ENCODE measurements at regions not wholly inside any gene's neighbourhood (a gene's known extent, or its start where the extent isn't known, plus 50 kb on each side); places are given as distances from the start of the nearest gene placed in this dataset.

DNA sequence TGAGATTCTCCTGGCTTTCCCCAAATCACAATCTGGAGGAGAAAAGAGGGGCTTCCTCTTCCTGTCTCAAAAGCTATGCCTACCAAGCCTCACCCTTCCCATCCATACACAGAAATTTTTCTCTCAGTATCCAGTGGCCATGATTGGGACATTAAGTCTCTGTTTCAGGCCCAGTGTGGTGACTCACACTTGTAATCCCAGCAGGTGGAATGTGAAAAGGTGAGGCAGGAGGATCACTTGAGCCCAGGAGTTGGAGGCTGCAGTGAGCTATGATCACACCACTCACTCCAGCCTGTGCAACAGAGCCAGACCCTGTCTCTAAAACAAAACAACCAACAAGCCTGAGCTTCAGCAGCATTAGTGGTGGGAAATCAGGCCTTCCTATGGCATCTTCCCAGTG lies 210.0 kb downstream of the OGFRL1 start:
- TF ChIP-seq EZH2 (IDR thresholded peaks at IDR 0.05; ENCODE audit: borderline replicate concordance, insufficient read depth, low read depth, low read length, poor library complexity, severe bottlenecking) = no peak
- TF ChIP-seq CTCF (IDR thresholded peaks at IDR 0.05) = no peak
- POLR2A ChIA-PET = no interaction called here
- Histone ChIP-seq H3K4me3 (ENCODE audit: control extremely low read depth in 1 of 5, extremely low read depth in 1 of 5, insufficient read depth in 1 of 5, low read depth in 2 of 5, low read length in 4 of 5) (no peak overlapping the region), H3K27me3 (replicated peaks in 1 of 4; ENCODE audit: control extremely low read depth in 1 of 4, control insufficient read depth in 3 of 4, insufficient read depth in 4 of 4, low read length in 3 of 4) (no peaks in the 10 kb centered on the region), H3K36me3 (replicated peaks in 1 of 2; ENCODE audit: control extremely low read depth in 1 of 2, control insufficient read depth in 1 of 2, extremely low read depth in 1 of 2, insufficient read depth in 2 of 2, low read length in 1 of 2) (no peaks in the 10 kb centered on the region), H3K9me3 (ENCODE audit: control extremely low read depth in 1 of 3, control insufficient read depth in 2 of 3, insufficient read depth in 1 of 3, low read length in 2 of 3) (no peaks in the 10 kb centered on the region), H3K79me2 (ENCODE audit: control insufficient read depth, insufficient read depth, low read length) (no peaks in the 10 kb centered on the region), H3K27ac (ENCODE audit: low read length in 2 of 2) (no peak overlapping the region), H3K9ac (ENCODE audit: low read length) (no peak overlapping the region), H3K4me2 (replicated peaks; ENCODE audit: low read depth, low read length, poor library complexity, severe bottlenecking) (no peak overlapping the region), H3K4me1 (ENCODE audit: control insufficient read depth in 2 of 2, insufficient read depth in 2 of 2, low read length in 2 of 2) (peaks cover 18 to 19% of the 10 kb centered on the region in 2 donors), H2AFZ (ENCODE audit: insufficient read depth, low read depth, low read length, poor library complexity, severe bottlenecking) (no peak overlapping the region), H4K20me1 (ENCODE audit: control insufficient read depth, insufficient read depth, low read length, poor library complexity, severe bottlenecking) (no peaks in the 10 kb centered on the region)
- CTCF ChIA-PET = interaction anchor here (1.8 to 2.9 kb wide), 2 partner anchors 11 kb away, joined by 4 to 9 read pairs; no protein-coding TSS in a partner anchor
- Mint-ChIP-seq H3K4me3 (no peak overlapping the region), H3K27ac (no peak overlapping the region), H3K27me3 (no peaks in the 10 kb centered on the region), H3K9me3 (ENCODE audit: insufficient read depth) (no peaks in the 10 kb centered on the region), H3K4me1 (peaks cover 24% of the 10 kb centered on the region)
- DNase-seq (no peak), ATAC-seq (ENCODE audit: low read depth) (no peak)
- intact Hi-C loops (cut with micrococcal nuclease) = no loop called here

GRCh38 chr6:71499667-71500066 lies 211.1 kb downstream of the OGFRL1 start:
- no peak for ATAC-seq (ENCODE audit: low read depth)
- no peak overlapping the region for H2AFZ ChIP-seq (ENCODE audit: insufficient read depth, low read depth, low read length, poor library complexity, severe bottlenecking)

More at GRCh38 chr6:71499667-71500066, 211.1 kb downstream of the OGFRL1 start:
- H3K27me3 ChIP-seq (replicated peaks in 1 of 4; ENCODE audit: control extremely low read depth in 1 of 4, control insufficient read depth in 3 of 4, insufficient read depth in 4 of 4, low read length in 3 of 4) = no peaks in the 10 kb centered on the region
- H3K9me3 ChIP-seq (ENCODE audit: control extremely low read depth in 1 of 3, control insufficient read depth in 2 of 3, insufficient read depth in 1 of 3, low read length in 2 of 3) = no peaks in the 10 kb centered on the region
- no peak overlapping the region for H3K9ac ChIP-seq (ENCODE audit: low read length)
- intact Hi-C loops (cut with micrococcal nuclease) = no loop called here
- no peaks in the 10 kb centered on the region for H4K20me1 ChIP-seq (ENCODE audit: control insufficient read depth, insufficient read depth, low read length, poor library complexity, severe bottlenecking)
- H3K27ac ChIP-seq (ENCODE audit: low read length in 2 of 2) = no peak overlapping the region
- WGBS (ENCODE audit: insufficient coverage) = 90% methylated on average over 2 of the region's 2 CpGs
- no peak overlapping the region for H3K4me3 Mint-ChIP-seq
- H3K9me3 Mint-ChIP-seq (ENCODE audit: insufficient read depth) = no peaks in the 10 kb centered on the region
- no peaks in the 10 kb centered on the region for H3K79me2 ChIP-seq (ENCODE audit: control insufficient read depth, insufficient read depth, low read length)
- H3K4me3 ChIP-seq (ENCODE audit: control extremely low read depth in 1 of 5, extremely low read depth in 1 of 5, insufficient read depth in 1 of 5, low read depth in 2 of 5, low read length in 4 of 5) = no peak overlapping the region
- H3K27ac Mint-ChIP-seq = no peak overlapping the region
- no peak for DNase-seq
- no peaks in the 10 kb centered on the region for H3K36me3 ChIP-seq (replicated peaks in 1 of 2; ENCODE audit: control extremely low read depth in 1 of 2, control insufficient read depth in 1 of 2, extremely low read depth in 1 of 2, insufficient read depth in 2 of 2, low read length in 1 of 2)
- H3K27me3 Mint-ChIP-seq = peaks cover 2% of the 10 kb centered on the region
- CTCF ChIA-PET = interaction anchor here (1.8 to 2.9 kb wide), 2 partner anchors 10 to 12 kb away, joined by 4 to 9 read pairs; no protein-coding TSS in a partner anchor
- H3K4me1 Mint-ChIP-seq = peaks cover 18% of the 10 kb centered on the region
- H3K4me2 ChIP-seq (replicated peaks; ENCODE audit: low read depth, low read length, poor library complexity, severe bottlenecking) = no peak overlapping the region
- TF ChIP-seq EZH2 (IDR thresholded peaks at IDR 0.05; ENCODE audit: borderline replicate concordance, insufficient read depth, low read depth, low read length, poor library complexity, severe bottlenecking) = no peak
- no peak for TF ChIP-seq CTCF (IDR thresholded peaks at IDR 0.05)
- POLR2A ChIA-PET = no interaction called here
- peaks cover 16 to 18% of the 10 kb centered on the region in 2 donors for H3K4me1 ChIP-seq (ENCODE audit: control insufficient read depth in 2 of 2, insufficient read depth in 2 of 2, low read length in 2 of 2)
